ENCODE measurements at regions not wholly inside any gene's neighbourhood (a gene's known extent, or its start where the extent isn't known, plus 50 kb on each side); places are given as distances from the start of the nearest gene placed in this dataset.

- DNase-seq (ENCODE audit: low spot score) = no peak
- ChIA-PET CTCF (no interaction called here), POLR2A (ENCODE audit: low non-redundant PET) (no interaction called here)
- TF ChIP-seq CTCF (conservative IDR thresholded peaks at IDR 0.05; ENCODE audit: low read depth) = no peak
- H3K27ac ChIP-seq = no peak overlapping the region
These were observed 223.2 kb upstream of the FAT4 start for GRCh38 chr4:125091541-125091940.

- POLR2A ChIA-PET (ENCODE audit: low non-redundant PET) = no interaction called here
- no peak for TF ChIP-seq CTCF (conservative IDR thresholded peaks at IDR 0.05; ENCODE audit: low read depth)
- CTCF ChIA-PET = no interaction called here
These were observed 223.7 kb upstream of the FAT4 start for GRCh38 chr4:125091101-125091500.

GRCh38 chr4:125084608-125085007 lies 230.1 kb upstream of the FAT4 start:
- H3K27ac ChIP-seq = no peak overlapping the region
- no peak for DNase-seq (ENCODE audit: low spot score)
- no peak for TF ChIP-seq CTCF (conservative IDR thresholded peaks at IDR 0.05; ENCODE audit: low read depth)
- ChIA-PET CTCF (interaction anchor here (0.8 kb wide), 1 partner anchor 96 kb away, joined by 3 read pairs; no protein-coding TSS in a partner anchor), POLR2A (ENCODE audit: low non-redundant PET) (no interaction called here)

More at GRCh38 chr4:125091101-125091500, 223.7 kb upstream of the FAT4 start:
- no peak for DNase-seq (ENCODE audit: low spot score)
- no peak overlapping the region for H3K27ac ChIP-seq

- H3K27ac ChIP-seq = no peak overlapping the region
- CTCF ChIA-PET = no interaction called here
- no peak for TF ChIP-seq CTCF (conservative IDR thresholded peaks at IDR 0.05; ENCODE audit: low read depth)
- POLR2A ChIA-PET (ENCODE audit: low non-redundant PET) = no interaction called here
- DNase-seq (ENCODE audit: low spot score) = no peak
These were observed 231.9 kb upstream of the FAT4 start for GRCh38 chr4:125082729-125083417.

- CTCF ChIA-PET = no interaction called here
- POLR2A ChIA-PET (ENCODE audit: low non-redundant PET) = no interaction called here
These were observed 242.5 kb upstream of the FAT4 start for GRCh38 chr4:125072269-125072668.

GRCh38 chr4:125070861-125071260 lies 243.9 kb upstream of the FAT4 start:
- no peak overlapping the region for H3K27ac ChIP-seq
- no peak for DNase-seq (ENCODE audit: low spot score)
- POLR2A ChIA-PET (ENCODE audit: low non-redundant PET) = no interaction called here
- CTCF ChIA-PET = interaction anchor here (0.7 kb wide), 1 partner anchor 137 kb away, joined by 5 read pairs; no protein-coding TSS in a partner anchor
- no peak for TF ChIP-seq CTCF (conservative IDR thresholded peaks at IDR 0.05; ENCODE audit: low read depth)

More at GRCh38 chr4:125072269-125072668, 242.5 kb upstream of the FAT4 start:
- TF ChIP-seq CTCF (conservative IDR thresholded peaks at IDR 0.05; ENCODE audit: low read depth) = no peak
- no peak for DNase-seq (ENCODE audit: low spot score)
- H3K27ac ChIP-seq = no peak overlapping the region

Measured in RWPE1 (cell line).